GM18867 (cell line): ENCODE measurements at regions not wholly inside any gene's neighbourhood (a gene's known extent, or its start where the extent isn't known, plus 50 kb on each side); places are given as distances from the start of the nearest gene placed in this dataset.
"Not testable (repeated sequence)": the region's sequence is repeated elsewhere in the genome, so short reads cannot be mapped to it uniquely, and the experiment has no call there.

Source experiments
- ATAC-seq: cut with Tn5 transposase; IDR thresholded peaks from one replicate; pipeline ENCODE4 v1.9.1; 2021; ENCODE audit warnings: mild to moderate bottlenecking, moderate library complexity; ENCODE audit not compliant: unreplicated experiment

DNA sequence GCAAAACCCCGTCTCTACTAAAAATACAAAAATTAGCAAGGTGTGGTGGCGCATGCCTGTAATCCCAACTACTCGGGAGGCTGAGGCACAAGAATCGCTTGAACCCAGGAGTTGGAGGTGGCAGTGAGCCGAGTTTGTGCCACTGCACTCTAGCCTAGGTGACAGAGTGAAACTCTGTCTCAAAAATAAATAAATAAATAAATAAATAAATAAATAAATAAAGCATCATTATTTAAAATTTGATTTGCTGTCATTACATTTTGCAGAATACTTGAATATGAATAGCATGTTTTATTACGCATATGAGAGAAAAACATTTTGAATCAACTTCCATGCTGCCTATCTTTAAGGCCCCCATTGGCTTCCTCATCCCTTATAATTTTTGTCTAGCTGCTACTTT is 53.4 kb upstream of the MED14 start:
- not testable (repeated sequence) for ATAC-seq

DNA sequence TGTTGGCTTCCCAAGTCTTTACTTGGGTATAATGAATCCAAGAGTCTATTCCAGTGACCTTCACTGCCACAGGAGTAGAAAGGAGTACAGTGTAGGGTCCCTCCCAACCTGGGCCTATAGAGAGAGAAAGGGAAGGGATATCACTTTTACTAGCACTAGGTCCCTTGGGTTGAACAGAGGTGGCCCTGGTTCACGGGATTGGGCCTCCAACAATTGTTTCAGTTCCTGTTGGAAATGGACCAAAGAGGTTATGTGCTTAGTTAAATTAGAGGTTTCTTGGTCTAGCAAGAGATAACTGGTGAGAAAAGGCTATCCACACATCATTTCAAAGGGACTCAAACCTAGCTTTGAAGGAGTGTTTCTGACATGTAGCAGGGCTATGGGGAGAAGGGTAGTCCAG is 57.1 kb upstream of the MED14 start:
- ATAC-seq, result no peak

DNA sequence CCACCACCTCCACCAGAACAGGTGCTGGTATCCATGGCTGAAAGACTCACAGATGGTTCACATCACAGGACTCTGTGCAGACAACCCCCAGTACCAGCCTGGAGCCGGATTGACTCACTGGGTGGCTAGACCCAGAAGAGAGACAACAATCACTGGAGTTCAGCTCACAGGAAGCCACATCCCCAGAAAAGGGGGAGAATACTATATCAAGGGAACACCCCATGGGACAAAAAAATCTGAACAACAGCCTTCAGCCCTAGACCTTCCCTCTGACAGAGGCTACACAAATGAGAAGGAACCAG is 59.4 kb upstream of the MED14 start:
- not testable (repeated sequence) for ATAC-seq

DNA sequence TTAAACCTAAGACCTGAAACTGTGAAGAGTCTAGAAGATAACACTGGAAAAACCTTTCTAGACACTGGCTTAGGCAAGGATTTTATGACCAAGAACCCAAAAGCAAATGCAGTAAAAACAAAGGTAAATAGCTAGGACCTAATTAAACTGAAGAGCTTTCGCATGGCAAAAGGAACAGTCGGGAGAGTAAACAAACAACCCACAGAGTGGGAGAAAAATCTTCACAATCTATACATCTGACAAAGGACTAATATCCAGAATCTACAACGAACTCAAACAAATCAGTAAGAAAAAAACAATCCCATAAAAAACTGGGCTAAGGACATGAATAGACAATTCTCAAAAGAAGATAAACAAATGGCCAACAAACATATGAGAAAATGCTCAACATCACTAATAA is 64.4 kb upstream of the MED14 start:
- ATAC-seq, result not testable (repeated sequence)

DNA sequence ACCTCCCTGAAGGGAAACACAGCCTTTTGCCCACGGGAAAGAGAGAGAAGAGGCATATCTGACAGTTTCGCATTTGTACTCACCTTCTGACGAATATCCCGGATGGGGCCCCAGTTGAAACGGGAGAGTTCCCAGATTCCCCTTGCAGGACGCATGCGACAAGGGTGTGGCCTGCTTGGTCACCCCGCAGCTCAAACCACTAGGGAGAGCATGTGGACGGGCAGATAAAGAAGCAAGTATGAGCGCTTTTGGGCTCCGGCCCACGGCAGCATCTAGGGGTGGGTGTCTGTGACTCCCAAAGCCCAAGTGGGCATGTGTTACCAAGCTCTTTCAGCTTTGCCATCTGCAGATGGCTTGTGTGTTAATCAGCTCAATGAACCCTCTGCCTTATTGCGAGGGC is 70.1 kb upstream of the MED14 start:
- ATAC-seq, result no peak

DNA sequence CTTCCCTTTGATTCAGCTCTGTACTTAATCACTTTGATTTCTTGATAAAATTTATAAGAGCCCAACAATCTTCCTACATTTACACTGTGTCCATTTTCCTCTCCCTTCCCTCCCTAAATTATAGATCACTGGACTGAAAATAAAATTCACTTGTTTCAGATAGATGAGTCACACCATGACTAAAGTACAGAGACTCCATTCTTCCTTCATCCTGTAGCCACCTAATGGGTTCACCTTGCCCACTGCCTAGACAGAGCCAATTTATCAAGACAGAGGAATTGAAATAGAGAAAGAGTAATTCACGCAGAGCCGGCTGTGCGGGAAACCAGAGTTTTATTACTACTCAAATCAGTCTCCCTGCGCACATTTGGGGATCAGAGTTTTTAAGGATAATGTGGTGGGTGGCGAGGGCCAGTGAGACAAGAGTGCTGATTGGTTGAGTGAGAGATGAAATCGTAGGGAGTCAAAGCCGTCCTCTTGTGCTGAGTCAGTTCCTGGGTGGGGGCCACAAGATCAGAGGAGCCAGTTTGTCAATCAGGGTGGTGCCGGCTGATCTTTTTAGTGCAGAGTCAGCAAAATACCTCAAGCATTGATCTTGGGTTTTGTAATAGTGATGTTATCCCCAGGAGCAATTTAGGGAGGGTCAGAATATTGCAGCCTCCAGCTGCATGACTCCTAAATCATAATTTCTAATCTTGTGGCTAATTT is 71.3 kb upstream of the MED14 start:
- ATAC-seq, result no peak

DNA sequence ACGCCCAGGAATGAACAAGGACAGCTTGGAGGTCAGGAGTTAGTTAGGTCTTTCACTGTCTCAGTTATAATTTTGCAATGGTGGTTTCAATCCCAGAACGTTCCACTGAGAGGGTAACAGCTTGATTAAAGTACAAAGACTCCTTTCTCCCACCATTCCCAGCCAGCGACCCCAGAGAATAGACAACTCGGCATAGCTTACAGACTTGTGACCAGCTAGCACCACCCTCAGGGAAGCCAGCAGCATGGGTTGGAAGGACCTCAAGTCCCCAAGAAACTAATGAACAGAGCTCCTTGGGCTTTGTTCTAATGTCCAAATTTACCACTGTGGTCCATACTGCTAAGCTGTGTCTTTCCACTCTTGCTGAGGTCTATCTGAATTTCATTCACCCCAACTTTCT is 72.0 kb upstream of the MED14 start:
- no peak for ATAC-seq

DNA sequence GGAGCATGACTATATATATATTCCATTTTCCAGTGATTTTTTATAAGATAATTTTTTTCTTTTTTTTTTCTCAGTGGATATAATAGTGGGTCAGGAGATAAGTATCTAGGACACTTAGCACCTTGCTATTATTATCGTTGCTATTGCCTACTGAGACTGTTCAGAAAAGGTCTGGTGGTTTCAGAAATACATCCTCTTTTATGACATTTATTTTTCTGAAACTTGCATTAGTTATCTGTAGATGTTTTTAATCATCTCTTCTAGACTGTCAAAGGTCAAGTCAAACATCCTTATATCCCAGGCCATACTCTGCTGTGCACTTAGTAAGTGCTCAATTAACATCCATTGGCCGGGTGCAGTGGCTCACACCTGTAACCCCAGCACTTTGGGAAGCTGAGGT is 72.9 kb upstream of the MED14 start:
- ATAC-seq, result no peak

DNA sequence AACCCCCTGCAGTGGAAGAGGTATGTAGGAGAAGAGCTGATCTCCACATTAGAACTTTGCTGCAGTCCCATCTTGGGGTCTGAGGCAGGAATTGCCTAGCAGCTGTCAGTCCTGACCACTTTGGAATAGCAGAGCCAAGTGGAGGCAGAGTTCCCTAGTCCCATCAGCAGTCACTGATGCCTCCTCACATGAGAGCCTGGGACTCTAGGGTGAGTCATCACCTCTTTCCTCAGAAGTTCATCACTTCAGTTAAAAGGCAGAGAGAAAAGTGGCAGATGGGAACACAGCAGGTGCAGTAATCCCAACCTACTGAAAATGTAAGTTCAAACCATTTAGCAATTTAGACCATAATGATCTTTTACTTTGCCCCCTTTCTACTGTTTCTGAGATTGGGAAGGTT is 73.9 kb upstream of the MED14 start:
- no peak for ATAC-seq

DNA sequence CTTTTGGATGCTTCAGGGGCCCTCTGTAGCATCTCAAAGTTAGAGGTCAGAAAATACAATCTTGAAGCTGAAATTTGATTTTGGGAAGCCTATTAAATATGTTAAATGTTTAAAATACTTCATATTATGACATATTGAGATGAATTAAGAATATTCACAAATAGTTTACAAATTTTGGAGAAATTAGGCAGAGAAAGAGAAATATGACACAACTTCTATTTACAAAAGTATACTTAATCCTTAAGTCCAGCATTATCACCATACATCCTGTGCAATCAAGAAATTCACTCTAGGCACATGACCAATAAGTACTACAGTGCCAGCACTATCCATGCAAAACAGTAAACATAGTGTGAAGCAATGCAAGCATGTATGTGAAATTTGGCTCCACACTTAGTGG is 79.7 kb upstream of the MED14 start:
- ATAC-seq, result not testable (repeated sequence)

DNA sequence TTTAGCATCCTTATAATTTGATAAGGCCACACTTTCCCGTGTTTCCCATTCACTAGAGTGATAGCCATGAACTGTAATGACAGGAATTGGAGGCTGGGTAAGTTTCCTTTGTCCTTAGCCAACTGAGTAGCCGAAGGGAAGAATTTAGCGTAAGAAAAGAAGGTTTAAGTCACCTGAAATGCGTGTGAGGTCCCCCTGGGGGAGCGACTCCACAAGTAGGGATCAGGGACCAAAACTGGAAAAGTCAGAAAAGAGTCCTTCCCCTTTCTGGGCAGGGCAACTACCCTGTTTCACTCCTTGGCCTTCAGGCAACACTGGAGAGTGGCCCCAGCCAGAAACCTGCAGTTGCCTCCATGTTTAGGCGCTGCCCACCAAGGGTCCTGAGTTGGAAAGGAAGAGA is 81.6 kb upstream of the MED14 start:
- no peak for ATAC-seq

DNA sequence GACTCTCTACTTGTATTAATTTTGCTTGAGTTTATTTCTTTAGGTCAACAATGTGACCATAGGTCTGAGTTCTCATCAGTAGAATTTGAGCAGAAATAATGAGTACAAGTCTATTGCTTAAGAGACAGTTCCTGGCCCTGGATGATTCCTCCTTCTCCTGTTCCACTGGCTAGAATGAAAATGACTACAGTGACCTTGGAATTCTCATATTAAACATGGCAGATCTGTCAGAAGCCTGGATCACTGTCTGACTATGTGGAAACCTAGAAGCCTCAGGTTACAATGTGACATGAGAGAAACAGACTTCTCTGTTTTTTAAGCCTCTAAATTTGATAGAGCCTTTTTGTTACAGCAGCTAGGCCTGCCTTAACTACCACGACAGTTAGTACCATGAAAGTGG is 82.9 kb upstream of the MED14 start:
- ATAC-seq, result no peak

DNA sequence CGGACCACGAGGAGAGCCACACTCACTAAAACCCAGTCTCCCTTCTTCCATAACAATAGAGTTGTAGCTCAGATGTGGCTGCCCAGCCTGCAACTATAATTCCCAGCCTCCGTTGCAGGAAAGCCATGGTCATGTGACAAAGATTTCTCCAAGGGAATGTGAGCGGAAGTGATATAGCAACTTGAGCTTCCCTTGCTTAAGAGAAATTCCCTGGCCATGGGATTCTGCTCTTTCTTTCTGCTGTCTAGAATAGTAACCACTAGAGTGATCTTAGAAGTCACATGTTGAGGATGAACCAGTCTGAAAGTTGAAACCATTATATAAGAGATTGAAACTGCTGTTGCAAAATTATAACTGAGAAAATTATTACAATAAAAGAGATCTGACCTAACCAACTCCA is 86.4 kb upstream of the MED14 start:
- ATAC-seq, result no peak

DNA sequence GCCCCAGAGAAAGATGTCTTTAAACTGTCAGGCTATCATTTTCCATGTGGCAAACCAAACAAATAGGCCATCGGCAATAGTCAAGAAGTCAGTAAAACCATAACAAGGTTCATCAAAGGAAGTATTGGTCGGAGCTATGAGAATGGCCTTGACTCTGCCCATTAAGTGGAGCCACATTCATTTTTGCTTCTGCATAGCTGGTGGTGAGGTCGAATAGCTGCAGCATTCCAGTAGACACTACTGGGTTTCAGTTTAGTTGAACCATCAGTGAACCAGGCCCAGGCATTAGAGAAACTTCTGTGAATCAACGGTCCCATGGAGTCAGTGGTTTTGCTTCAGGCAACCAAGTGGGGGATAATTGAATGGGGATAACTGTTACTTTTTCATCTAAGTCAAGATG is 92.0 kb upstream of the MED14 start:
- no peak for ATAC-seq

DNA sequence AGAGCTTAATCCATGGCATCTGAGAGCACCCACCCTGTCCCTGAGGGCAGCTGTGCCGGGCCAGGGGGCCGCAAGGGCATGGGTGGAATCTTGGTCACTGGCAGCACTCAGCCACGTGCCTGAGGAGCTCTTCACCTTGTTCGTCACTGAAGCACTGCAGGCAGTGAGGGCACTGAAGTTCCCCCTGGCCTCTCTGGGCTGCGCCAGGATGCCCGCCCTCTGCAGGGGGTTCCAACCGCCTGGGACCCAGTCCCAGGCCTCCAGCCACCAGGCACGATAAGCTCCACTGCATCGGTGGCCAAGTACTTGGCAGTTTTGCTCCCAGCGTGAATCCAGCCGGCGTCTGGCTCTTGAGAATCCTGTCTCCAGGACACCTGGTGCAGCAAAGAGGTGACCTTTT is 96.4 kb upstream of the MED14 start:
- no peak for ATAC-seq

DNA sequence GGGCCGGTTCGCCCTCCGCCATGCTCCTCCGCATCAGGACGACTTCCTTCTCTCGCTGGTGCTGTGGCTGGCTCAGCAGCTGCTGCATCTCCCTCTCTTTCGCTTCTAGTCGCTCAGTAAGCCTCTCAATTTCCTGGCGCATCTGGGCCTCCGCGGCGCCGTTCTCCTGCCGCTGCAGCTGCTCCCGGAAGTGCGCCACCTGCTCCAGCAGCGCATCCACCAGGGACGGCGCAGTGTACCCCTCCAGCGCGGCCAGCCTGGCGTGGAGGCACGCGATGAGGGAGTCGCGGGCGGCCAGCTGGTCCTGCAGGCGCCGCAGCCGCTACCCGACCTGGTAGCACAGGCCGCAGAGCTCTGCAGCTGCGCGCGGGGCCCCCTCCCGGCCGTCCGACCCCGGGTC is 97.4 kb upstream of the MED14 start:
- ATAC-seq, result no peak

DNA sequence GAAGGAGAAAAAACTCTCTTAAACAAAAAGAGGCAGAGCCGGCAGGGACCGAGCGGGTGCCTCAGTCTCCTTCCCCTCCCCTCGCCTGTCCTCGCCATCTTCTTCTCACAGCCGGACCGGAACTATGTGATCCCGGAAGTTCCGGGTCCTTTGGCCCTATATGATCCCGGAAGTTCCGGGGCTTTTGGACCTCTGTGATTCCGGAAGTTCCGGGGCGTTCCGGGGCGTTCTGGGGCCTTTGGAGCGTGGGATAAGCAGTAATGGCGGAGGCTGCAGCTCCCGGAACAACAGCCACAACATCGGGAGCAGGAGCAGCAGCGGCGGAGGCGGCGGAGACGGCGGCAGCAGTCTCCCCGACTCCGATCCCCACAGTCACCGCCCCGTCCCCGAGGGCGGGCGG is 98.9 kb upstream of the MED14 start:
- ATAC-seq, result no peak

DNA sequence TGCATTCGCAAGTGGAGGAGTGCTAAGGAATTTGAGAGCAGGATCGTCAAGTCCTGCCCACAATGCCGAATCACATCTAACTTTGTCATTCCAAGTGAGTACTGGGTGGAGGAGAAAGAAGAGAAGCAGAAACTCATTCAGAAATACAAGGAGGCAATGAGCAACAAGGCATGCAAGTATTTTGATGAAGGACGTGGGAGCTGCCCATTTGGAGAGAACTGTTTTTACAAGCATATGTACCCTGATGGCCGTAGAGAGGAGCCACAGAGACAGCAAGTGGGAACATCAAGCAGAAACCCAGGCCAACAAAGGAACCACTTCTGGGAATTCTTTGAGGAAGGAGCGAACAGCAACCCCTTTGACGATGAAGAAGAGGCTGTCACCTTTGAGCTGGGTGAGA is 100.2 kb upstream of the MED14 start:
- ATAC-seq, result no peak

DNA sequence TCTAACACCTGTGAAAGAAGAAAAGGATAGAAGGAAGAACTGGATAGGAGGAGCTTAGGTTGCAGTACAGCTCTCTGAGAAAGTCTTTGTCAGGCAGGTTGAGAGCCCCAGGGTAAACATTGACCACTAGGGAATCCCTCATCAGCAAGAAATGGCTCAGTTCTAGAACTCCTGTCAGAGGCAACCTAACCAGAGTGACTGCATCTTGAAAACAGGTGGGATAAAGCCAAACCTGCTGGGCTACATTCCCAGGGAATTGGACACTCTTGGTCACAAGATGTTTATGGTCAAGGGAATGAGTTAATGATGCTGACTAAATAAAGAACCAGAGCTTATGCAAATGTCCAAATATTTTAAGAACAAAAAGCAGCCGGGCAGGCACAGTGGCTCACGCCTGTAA is 108.3 kb upstream of the MED14 start:
- ATAC-seq, result no peak

DNA sequence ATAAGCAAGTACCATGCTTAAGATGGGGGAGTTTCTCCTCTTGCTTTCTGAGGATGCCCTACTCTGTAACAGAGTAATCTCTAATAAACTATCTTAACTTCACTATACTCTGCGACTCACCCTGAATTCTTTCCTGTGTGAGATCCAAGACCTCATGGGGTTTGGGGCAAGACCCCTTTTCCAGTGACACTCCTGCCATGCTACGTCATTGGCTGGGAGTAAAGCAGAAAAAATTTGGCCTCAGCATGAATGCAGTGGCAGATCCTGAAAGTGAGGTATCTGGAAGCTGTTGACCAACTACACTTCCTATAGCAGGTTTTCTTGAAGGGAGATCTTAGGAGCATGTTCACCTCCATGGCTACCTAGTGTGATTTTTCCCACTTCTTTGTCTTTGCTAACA is 109.1 kb upstream of the MED14 start:
- no peak for ATAC-seq

DNA sequence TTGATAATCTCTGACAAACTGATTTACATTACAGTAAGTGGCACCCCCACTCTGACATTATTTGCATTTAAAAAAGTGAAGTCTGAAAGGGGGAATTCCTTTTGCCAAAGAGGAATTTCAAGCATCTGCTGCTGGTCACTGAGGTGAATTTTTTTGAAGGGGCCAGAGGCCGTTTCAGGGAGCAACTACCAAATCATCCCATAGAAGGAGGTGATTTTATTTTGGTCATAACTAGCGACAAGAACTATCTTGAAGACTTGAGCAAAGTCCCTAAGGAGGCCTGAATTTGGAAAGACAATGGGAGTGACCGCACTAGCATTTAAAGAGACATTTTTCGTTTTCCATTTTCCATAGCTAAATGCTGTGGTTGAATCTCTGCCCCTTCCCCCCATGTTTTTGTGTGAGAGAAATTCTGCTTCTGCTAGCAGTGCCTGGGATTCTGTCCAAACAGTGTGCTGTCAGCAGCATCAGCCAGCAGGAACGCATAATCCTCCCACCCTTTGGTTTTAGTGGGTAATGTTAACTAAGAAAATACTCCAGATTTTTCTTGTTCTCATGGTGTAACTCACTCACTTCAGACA is 110.1 kb upstream of the MED14 start:
- no peak for ATAC-seq

DNA sequence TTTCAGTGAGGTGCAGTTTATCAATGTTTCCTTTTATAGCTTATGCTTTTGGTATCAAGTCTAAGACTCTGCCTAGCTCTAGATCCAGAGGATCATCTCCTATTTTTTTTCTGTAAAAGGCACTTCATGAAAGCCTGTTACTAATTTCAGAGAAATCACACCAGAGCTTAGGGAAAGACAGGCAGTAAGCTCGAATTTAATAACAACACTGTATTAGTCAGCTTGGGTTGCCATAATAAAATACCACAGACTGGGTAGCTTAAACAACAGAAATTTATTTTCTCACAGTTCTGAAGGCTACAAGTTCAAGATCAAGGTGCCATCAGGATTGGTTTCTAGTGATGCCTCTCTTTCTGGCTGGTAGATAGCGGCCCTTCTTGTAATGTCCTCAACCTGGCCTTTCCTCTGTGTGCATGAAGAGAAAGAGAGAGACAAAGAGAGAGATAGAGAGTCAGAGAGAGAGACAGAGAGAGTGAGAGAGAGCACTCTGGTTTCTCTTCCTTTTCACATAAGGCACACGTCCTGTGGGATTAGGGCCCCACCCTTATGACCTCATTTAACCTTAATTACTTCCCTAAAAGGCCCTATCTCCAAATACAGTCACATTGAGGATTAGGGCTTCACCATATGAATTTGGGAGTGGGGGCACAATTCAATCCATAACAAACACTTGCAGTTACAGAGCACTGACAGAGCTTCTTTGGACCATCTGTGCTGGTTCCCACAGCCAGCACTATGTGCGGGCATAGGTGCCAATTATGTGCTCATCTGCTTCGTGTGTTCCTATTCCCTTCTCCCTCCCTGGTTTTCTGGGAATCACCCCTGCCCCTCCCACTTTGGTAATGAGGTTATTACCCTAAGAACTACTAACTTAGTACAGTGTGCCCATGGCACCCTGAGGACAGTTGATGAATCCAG is 114.8 kb upstream of the MED14 start:
- no peak for ATAC-seq
